DMS153 (cell line): ENCODE measurements at regions not wholly inside any gene's neighbourhood (a gene's known extent, or its start where the extent isn't known, plus 50 kb on each side); places are given as distances from the start of the nearest gene placed in this dataset.
"Not testable (repeated sequence)": the region's sequence is repeated elsewhere in the genome, so short reads cannot be mapped to it uniquely, and the experiment has no call there.

ENCODE experiments used
- DNase-seq: peaks from one replicate; lab custom pipeline; 2025; lab: John Stamatoyannopoulos, UW

GRCh38 chr9:31112491-31112890 lies 1272.0 kb upstream of the ACO1 start:
- no peak for DNase-seq

GRCh38 chr9:31114346-31114745 lies 1270.1 kb upstream of the ACO1 start:
- no peak for DNase-seq

- DNase-seq: no peak
Observed at GRCh38 chr9:31119890-31120454, 1264.5 kb upstream of the ACO1 start.

- no peak for DNase-seq
Observed at GRCh38 chr9:31124389-31124788, 1260.1 kb upstream of the ACO1 start.

GRCh38 chr9:31135567-31135966 lies 1248.9 kb upstream of the ACO1 start:
- no peak for DNase-seq

- DNase-seq: no peak
Observed at GRCh38 chr9:31136524-31136923, 1247.9 kb upstream of the ACO1 start.

- no peak for DNase-seq
Observed at GRCh38 chr9:31137176-31138160, 1247.0 kb upstream of the ACO1 start.

GRCh38 chr9:31140316-31140715 lies 1244.1 kb upstream of the ACO1 start:
- DNase-seq: no peak

GRCh38 chr9:31142456-31142855 lies 1242.0 kb upstream of the ACO1 start:
- DNase-seq: no peak

GRCh38 chr9:31144614-31145013 lies 1239.8 kb upstream of the ACO1 start:
- no peak for DNase-seq

GRCh38 chr9:31146485-31147166 lies 1237.8 kb upstream of the ACO1 start:
- DNase-seq: no peak

GRCh38 chr9:31153250-31153840 lies 1231.1 kb upstream of the ACO1 start:
- DNase-seq: no peak

GRCh38 chr9:31166516-31166915 lies 1217.9 kb upstream of the ACO1 start:
- no peak for DNase-seq

GRCh38 chr9:31168161-31168560 lies 1216.3 kb upstream of the ACO1 start:
- DNase-seq: no peak

- no peak for DNase-seq
Observed at GRCh38 chr9:31174681-31175080, 1209.8 kb upstream of the ACO1 start.

GRCh38 chr9:31183866-31184265 lies 1200.6 kb upstream of the ACO1 start:
- no peak for DNase-seq

GRCh38 chr9:31185831-31186230 lies 1198.6 kb upstream of the ACO1 start:
- DNase-seq: no peak

- no peak for DNase-seq
Observed at GRCh38 chr9:31188496-31188895, 1195.9 kb upstream of the ACO1 start.

GRCh38 chr9:31210978-31211570 lies 1173.4 kb upstream of the ACO1 start:
- DNase-seq: no peak

- not testable (repeated sequence) for DNase-seq
Observed at GRCh38 chr9:31229976-31230375, 1154.5 kb upstream of the ACO1 start.

GRCh38 chr9:31232485-31232884 lies 1152.0 kb upstream of the ACO1 start:
- DNase-seq: no peak

- no peak for DNase-seq
Observed at GRCh38 chr9:31236344-31236743, 1148.1 kb upstream of the ACO1 start.
